ENCODE measurements at regions not wholly inside any gene's neighbourhood (a gene's known extent, or its start where the extent isn't known, plus 50 kb on each side); places are given as distances from the start of the nearest gene placed in this dataset.

DNA sequence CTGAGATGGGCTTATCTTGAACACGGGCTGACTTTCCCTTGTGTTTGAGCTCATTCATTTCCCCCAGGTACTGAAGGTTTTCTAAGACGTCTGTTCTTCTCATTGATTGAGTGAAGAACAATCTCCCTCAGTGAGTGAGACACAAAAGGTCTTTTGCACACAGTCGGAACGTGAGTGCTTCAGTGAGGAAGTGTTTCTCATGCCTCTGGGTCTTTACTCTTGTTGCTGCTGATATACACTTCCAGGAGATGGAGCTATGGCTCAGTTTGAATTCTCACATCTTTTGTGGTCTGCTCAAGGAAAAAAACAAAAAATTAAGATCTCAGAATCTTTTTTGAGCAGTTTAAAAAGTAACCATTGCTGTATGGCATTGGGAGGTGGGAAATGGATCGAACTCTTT, 981.9 kb upstream of the TENM3 start:
- WGBS, 2 donors: 13 to 36% methylated on average over 5 of the region's 5 CpGs
- TF ChIP-seq, protein P1, sequence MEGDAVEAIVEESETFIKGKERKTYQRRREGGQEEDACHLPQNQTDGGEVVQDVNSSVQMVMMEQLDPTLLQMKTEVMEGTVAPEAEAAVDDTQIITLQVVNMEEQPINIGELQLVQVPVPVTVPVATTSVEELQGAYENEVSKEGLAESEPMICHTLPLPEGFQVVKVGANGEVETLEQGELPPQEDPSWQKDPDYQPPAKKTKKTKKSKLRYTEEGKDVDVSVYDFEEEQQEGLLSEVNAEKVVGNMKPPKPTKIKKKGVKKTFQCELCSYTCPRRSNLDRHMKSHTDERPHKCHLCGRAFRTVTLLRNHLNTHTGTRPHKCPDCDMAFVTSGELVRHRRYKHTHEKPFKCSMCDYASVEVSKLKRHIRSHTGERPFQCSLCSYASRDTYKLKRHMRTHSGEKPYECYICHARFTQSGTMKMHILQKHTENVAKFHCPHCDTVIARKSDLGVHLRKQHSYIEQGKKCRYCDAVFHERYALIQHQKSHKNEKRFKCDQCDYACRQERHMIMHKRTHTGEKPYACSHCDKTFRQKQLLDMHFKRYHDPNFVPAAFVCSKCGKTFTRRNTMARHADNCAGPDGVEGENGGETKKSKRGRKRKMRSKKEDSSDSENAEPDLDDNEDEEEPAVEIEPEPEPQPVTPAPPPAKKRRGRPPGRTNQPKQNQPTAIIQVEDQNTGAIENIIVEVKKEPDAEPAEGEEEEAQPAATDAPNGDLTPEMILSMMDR (IDR thresholded peaks at IDR 0.05): no peak
- TF ChIP-seq POLR2A (IDR thresholded peaks at IDR 0.05): no peak
- intact Hi-C loops (cut with DNase I; ENCODE audit: low total_unique reads): no loop called here
- no peak overlapping the region for H3K4me3 ChIP-seq (ENCODE audit: low read depth, poor library complexity, severe bottlenecking)
- DNase-seq (ENCODE audit: low spot score in 2 of 2): no peak

DNA sequence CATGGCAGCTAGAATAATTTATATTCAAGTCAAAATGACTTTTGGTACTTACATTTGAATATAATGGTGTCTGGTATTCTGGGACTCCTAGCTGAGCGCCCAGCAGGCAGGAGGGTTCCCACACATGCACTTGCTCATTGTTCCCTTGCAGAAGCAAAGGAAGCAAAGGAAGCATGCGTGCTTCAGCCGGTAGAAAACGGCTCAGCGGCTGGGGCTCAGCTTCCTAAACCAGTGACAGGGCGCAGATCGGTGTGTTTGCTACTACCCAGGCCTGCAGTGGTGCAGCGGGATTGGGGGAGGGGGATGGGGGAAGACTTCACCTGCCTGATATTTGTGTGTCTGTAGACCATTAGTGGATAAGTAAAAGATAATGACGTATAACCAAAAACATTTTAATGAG, 978.3 kb upstream of the TENM3 start:
- TF ChIP-seq, protein P1 (IDR thresholded peaks at IDR 0.05): no peak
- no peak for TF ChIP-seq POLR2A (IDR thresholded peaks at IDR 0.05)
- intact Hi-C loops (cut with DNase I; ENCODE audit: low total_unique reads): no loop called here
- H3K4me3 ChIP-seq (ENCODE audit: low read depth, poor library complexity, severe bottlenecking): no peak overlapping the region
- no peak for DNase-seq (ENCODE audit: low spot score in 2 of 2)
- 40 to 41% methylated on average over 9 of the region's 9 CpGs for WGBS, 2 donors

DNA sequence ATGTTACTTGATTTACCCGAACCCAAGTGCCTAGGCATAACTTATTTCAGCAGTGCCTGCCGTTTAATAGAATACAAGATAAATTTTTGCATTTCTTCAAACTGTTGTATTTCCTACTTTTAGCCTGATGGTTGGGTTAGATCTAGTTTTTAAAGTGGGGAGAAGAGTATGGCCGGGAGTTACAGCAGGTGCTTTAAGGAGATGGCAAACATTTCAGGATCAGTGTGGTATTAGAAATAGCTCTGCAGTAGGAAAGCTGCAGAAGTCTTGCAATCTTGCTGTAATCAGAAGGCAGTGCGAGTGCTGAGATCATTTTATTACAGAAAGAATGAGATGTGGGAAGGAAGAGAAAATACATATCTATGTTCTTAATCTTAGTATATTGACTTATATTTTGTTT, 977.8 kb upstream of the TENM3 start:
- DNase-seq (ENCODE audit: low spot score in 2 of 2): no peak
- TF ChIP-seq, protein P1 (IDR thresholded peaks at IDR 0.05): no peak
- TF ChIP-seq POLR2A (IDR thresholded peaks at IDR 0.05): no peak
- intact Hi-C loops (cut with DNase I; ENCODE audit: low total_unique reads): no loop called here
- H3K4me3 ChIP-seq (ENCODE audit: low read depth, poor library complexity, severe bottlenecking): no peak overlapping the region
- 69 to 74% methylated on average over 4 of the region's 4 CpGs for WGBS, 2 donors

DNA sequence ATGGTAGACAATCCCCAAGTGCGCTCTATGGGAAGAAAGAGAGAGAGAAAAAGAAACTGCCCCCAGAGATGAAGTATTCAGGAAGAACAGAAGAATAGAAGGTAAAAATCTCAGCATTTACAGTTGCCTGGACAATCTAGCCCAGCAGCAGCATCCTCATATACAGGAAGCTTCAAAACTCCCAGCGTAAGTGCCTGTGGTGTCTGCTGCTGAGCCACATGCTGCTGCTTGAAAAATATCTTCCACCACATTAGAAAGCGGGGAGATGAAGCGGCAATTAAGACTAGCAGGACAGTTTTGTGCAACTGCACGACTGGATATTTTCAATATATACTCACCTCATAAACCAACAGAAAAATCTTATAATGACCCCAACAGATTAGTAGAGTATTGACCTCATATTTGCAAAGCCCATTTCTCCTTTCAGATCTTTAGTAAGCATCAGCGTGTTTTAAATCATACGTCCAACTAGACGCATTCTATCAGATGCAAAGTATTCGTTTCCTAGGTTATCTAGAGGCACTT, 972.0 kb upstream of the TENM3 start:
- no peak for DNase-seq (ENCODE audit: low spot score in 2 of 2)
- no peak overlapping the region for H3K4me3 ChIP-seq (ENCODE audit: low read depth, poor library complexity, severe bottlenecking)
- 78 to 88% methylated on average over 9 of the region's 9 CpGs for WGBS, 2 donors
- TF ChIP-seq, protein P1 (IDR thresholded peaks at IDR 0.05): no peak
- TF ChIP-seq POLR2A (IDR thresholded peaks at IDR 0.05): no peak
- intact Hi-C loops (cut with DNase I; ENCODE audit: low total_unique reads): no loop called here

DNA sequence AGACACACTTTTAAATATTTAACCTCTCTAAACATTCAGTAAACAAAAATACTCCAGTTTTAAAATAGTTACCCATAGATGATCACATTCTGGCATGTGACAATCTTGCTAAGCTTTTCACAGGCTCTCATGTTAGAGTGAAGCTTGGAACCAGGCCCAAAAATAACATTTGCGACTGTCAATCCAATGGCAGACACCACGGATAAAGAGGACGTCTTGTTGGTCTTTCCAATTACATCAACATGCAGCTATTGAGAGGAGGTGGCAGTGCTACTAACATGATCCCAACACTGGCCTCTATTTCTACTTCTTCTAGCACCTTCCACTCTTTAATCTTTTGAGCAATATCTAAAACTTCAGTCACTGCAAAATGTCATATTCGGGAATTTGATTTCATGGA, 970.8 kb upstream of the TENM3 start:
- intact Hi-C loops (cut with DNase I; ENCODE audit: low total_unique reads): no loop called here
- TF ChIP-seq, protein P1 (IDR thresholded peaks at IDR 0.05): no peak
- no peak for TF ChIP-seq POLR2A (IDR thresholded peaks at IDR 0.05)
- no peak overlapping the region for H3K4me3 ChIP-seq (ENCODE audit: low read depth, poor library complexity, severe bottlenecking)
- WGBS, 2 donors: 79 to 83% methylated on average over 4 of the region's 4 CpGs
- no peak for DNase-seq (ENCODE audit: low spot score in 2 of 2)

DNA sequence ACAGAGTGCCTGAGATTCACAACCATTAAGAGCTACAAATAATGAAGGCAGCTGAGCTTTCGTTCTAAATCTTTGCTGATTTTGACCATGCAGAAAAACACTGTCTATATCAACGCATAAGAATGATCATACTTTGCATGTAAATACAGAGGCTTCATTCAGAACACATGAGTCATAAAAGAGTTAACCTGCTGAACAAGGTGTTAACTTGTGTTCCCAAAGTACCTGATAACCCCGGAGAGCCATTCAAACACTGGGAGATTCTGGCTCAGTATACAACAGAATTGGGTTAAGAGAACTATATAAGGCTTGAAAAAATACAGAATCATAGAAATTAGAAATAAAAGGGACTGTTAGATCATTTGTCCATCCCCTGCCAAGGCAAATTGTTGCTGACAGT, 964.3 kb upstream of the TENM3 start:
- TF ChIP-seq, protein P1 (IDR thresholded peaks at IDR 0.05): no peak
- no peak for TF ChIP-seq POLR2A (IDR thresholded peaks at IDR 0.05)
- no peak for DNase-seq (ENCODE audit: low spot score in 2 of 2)
- WGBS, 2 donors: 35 to 51% methylated on average over 3 of the region's 3 CpGs
- H3K4me3 ChIP-seq (ENCODE audit: low read depth, poor library complexity, severe bottlenecking): no peak overlapping the region
- intact Hi-C loops (cut with DNase I; ENCODE audit: low total_unique reads): no loop called here
